HEK293 (cell line): ENCODE measurements at regions not wholly inside any gene's neighbourhood (a gene's known extent, or its start where the extent isn't known, plus 50 kb on each side); places are given as distances from the start of the nearest gene placed in this dataset.

Experiments used
- CTCF ChIA-PET: fragments of 350-600 bp; formaldehyde crosslinking; extraction: SDS; loops from one replicate; lab custom pipeline; 2021; ENCODE audit warnings: antibody characterized with exemption; lab: Yijun Ruan, JAX
- POLR2A ChIA-PET: fragments of 300-600 bp; formaldehyde crosslinking; extraction: SDS; loops from one replicate; lab custom pipeline; 2020; ENCODE audit warnings: antibody characterized with exemption, inconsistent platforms; lab: Yijun Ruan, JAX
- H3K27ac ChIP-seq: fragments of 200-500 bp; sonication (Bioruptor generic); 2 replicates; pipeline ENCODE4 v1.5.1; 2014; ENCODE audit warnings: low read depth, low read length, control low read depth, inconsistent platforms; ENCODE audit errors: extremely low read depth
- H3K36me3 ChIP-seq, 2 experiments: fragments of 200-500 bp in 1 of 2; sonication (Bioruptor generic) in 1 of 2; 1 replicate in 1 of 2; 2 replicates in 1 of 2; pipeline ENCODE4 v1.5.1; 2014 to 2017; ENCODE audit warnings: inconsistent platforms in 2 of 2, low read length in 2 of 2; ENCODE audit not compliant: control insufficient read depth in 2 of 2, insufficient read depth in 1 of 2
- H3K4me1 ChIP-seq: fragments of 200-500 bp; sonication (Bioruptor generic); 2 replicates; pipeline ENCODE4 v1.5.1; 2014; ENCODE audit warnings: mild to moderate bottlenecking, low read length, inconsistent platforms; ENCODE audit not compliant: control insufficient read depth, insufficient read depth
- H3K4me3 ChIP-seq: 2 replicates; pipeline ENCODE4 v1.5.1; 2011; ENCODE audit warnings: low read depth, mild to moderate bottlenecking, control low read depth, low read length, moderate library complexity
- H3K9me3 ChIP-seq: fragments of 200-500 bp; sonication (Bioruptor generic); 2 replicates; pipeline ENCODE4 v1.5.1; 2014; ENCODE audit warnings: low read depth, low read length, inconsistent platforms; ENCODE audit not compliant: control insufficient read depth, insufficient read depth
- MZF1 ChIP-seq: fragments of 450-650 bp; formaldehyde crosslinking; IDR thresholded peaks from 2 replicates; pipeline ENCODE4 v1.5.1; 2017; ENCODE audit warnings: missing biosample characterization, missing genetic modification characterization, borderline replicate concordance
- ZNF169 ChIP-seq: fragments of 450-650 bp; formaldehyde crosslinking; IDR thresholded peaks from 2 replicates; pipeline ENCODE4 v1.5.1; 2016; ENCODE audit warnings: missing biosample characterization, missing genetic modification characterization
- ZNF501 ChIP-seq: fragments of 450-650 bp; formaldehyde crosslinking; IDR thresholded peaks from 2 replicates; pipeline ENCODE4 v1.5.1; 2016; ENCODE audit warnings: missing biosample characterization, missing genetic modification characterization
- ZNF514 ChIP-seq: fragments of 450-650 bp; formaldehyde crosslinking; IDR thresholded peaks from 2 replicates; pipeline ENCODE4 v1.5.1; 2016; ENCODE audit warnings: missing biosample characterization, missing genetic modification characterization
- ZNF530 ChIP-seq: fragments of 450-650 bp; formaldehyde crosslinking; IDR thresholded peaks from 2 replicates; pipeline ENCODE4 v1.5.1; 2016; ENCODE audit warnings: low read depth, missing biosample characterization, missing genetic modification characterization
- ZNF548 ChIP-seq: fragments of 450-650 bp; formaldehyde crosslinking; IDR thresholded peaks from 2 replicates; pipeline ENCODE4 v1.5.1; 2016; ENCODE audit warnings: missing biosample characterization, missing genetic modification characterization
- ZNF549 ChIP-seq: fragments of 450-650 bp; IDR thresholded peaks from 2 replicates; pipeline ENCODE4 v1.5.1; 2018; ENCODE audit warnings: missing biosample characterization, missing genetic modification characterization, mild to moderate bottlenecking, inconsistent platforms, moderate library complexity
- ZNF600 ChIP-seq: fragments of 450-650 bp; formaldehyde crosslinking; IDR thresholded peaks from 2 replicates; pipeline ENCODE4 v1.5.1; 2016; ENCODE audit warnings: missing biosample characterization, missing genetic modification characterization
- ZNF623 ChIP-seq: fragments of 450-650 bp; formaldehyde crosslinking; IDR thresholded peaks from 2 replicates; pipeline ENCODE4 v1.5.1; 2016; ENCODE audit warnings: missing biosample characterization, missing genetic modification characterization
- ZNF664 ChIP-seq: fragments of 450-650 bp; formaldehyde crosslinking; IDR thresholded peaks from 2 replicates; pipeline ENCODE4 v1.5.1; 2016; ENCODE audit warnings: missing biosample characterization, missing genetic modification characterization
- ZNF677 ChIP-seq: fragments of 450-650 bp; IDR thresholded peaks from 2 replicates; pipeline ENCODE4 v1.5.0; 2018; ENCODE audit warnings: missing biosample characterization, mild to moderate bottlenecking, missing genetic modification characterization, moderate library complexity
- TF ChIP-seq, protein P1 (sequence below): fragments of 450-650 bp; formaldehyde crosslinking; IDR thresholded peaks from 2 replicates; pipeline ENCODE4 v1.5.1; 2016; ENCODE audit warnings: missing biosample characterization, missing genetic modification characterization
- TF ChIP-seq, protein P2 (sequence below): fragments of 450-650 bp; formaldehyde crosslinking; IDR thresholded peaks from 2 replicates; pipeline ENCODE4 v1.5.1; 2017; ENCODE audit warnings: missing biosample characterization, missing genetic modification characterization
- TF ChIP-seq, protein P3 (sequence below): fragments of 450-650 bp; formaldehyde crosslinking; IDR thresholded peaks from 2 replicates; pipeline ENCODE4 v1.5.1; 2016; ENCODE audit warnings: missing biosample characterization, missing genetic modification characterization
- TF ChIP-seq, protein P4 (sequence below): fragments of 450-650 bp; formaldehyde crosslinking; IDR thresholded peaks from 2 replicates; pipeline ENCODE4 v1.5.1; 2016; ENCODE audit warnings: missing biosample characterization, missing genetic modification characterization
- TF ChIP-seq, protein P5 (sequence below): fragments of 450-650 bp; formaldehyde crosslinking; IDR thresholded peaks from 2 replicates; pipeline ENCODE4; 2016; ENCODE audit warnings: missing biosample characterization, missing genetic modification characterization

DNA sequence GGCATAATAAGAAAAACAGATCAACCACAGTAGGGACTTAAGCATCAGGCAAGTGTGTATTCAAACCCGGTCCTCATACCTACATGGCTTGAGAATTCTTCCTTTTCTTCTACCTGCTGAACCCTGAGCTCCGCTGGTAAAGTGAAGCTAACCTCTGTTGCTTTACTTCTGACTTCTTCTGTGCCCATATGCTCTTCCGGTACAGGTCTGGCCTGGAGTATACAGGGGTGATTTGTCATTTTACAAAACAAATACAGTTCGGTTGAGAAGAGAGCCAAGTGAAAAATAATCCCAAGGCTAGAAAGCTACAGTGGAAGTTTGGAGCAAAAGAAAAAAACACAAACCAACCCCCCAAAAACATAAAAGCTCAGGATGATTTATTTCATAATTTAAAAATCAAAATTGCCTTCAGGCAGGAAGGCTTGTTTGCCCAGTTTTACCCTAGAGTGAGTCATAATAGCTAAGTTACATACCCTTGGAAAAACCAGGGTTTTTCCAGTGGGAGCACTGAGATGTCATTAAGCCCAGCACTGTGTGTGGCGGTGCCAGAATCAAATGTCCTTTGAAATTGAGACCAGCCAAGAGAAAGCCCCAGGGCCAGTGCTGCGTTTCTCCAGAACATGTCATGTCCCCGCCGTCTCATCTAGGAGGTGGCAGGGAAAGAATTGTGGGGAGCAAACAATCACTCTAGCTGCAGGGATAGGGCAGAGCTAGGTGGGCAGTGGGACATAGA is 305.5 kb upstream of the ISX start:
- TF ChIP-seq MZF1 (tag by site-specific recombination) (no peak), ZNF514 (tag by site-specific recombination) (no peak), ZNF549 (tag by site-specific recombination) (no peak), ZNF677 (tag by site-specific recombination) (no peak), ZNF664 (no peak), ZNF501 (no peak), ZNF548 (tag by site-specific recombination) (no peak), ZNF530 (tag by site-specific recombination) (no peak), ZNF169 (no peak), ZNF623 (tag by site-specific recombination) (no peak), ZNF600 (tag by site-specific recombination) (no peak)
- TF ChIP-seq, protein P1, sequence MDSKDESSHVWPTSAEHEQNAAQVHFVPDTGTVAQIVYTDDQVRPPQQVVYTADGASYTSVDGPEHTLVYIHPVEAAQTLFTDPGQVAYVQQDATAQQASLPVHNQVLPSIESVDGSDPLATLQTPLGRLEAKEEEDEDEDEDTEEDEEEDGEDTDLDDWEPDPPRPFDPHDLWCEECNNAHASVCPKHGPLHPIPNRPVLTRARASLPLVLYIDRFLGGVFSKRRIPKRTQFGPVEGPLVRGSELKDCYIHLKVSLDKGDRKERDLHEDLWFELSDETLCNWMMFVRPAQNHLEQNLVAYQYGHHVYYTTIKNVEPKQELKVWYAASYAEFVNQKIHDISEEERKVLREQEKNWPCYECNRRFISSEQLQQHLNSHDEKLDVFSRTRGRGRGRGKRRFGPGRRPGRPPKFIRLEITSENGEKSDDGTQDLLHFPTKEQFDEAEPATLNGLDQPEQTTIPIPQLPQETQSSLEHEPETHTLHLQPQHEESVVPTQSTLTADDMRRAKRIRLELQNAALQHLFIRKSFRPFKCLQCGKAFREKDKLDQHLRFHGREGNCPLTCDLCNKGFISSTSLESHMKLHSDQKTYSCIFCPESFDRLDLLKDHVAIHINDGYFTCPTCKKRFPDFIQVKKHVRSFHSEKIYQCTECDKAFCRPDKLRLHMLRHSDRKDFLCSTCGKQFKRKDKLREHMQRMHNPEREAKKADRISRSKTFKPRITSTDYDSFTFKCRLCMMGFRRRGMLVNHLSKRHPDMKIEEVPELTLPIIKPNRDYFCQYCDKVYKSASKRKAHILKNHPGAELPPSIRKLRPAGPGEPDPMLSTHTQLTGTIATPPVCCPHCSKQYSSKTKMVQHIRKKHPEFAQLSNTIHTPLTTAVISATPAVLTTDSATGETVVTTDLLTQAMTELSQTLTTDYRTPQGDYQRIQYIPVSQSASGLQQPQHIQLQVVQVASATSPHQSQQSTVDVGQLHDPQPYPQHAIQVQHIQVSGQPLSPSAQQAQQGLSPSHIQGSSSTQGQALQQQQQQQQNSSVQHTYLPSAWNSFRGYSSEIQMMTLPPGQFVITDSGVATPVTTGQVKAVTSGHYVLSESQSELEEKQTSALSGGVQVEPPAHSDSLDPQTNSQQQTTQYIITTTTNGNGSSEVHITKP (tag by site-specific recombination) = no peak
- TF ChIP-seq, protein P2, sequence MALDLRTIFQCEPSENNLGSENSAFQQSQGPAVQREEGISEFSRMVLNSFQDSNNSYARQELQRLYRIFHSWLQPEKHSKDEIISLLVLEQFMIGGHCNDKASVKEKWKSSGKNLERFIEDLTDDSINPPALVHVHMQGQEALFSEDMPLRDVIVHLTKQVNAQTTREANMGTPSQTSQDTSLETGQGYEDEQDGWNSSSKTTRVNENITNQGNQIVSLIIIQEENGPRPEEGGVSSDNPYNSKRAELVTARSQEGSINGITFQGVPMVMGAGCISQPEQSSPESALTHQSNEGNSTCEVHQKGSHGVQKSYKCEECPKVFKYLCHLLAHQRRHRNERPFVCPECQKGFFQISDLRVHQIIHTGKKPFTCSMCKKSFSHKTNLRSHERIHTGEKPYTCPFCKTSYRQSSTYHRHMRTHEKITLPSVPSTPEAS (tag by site-specific recombination) = no peak
- TF ChIP-seq, protein P3, sequence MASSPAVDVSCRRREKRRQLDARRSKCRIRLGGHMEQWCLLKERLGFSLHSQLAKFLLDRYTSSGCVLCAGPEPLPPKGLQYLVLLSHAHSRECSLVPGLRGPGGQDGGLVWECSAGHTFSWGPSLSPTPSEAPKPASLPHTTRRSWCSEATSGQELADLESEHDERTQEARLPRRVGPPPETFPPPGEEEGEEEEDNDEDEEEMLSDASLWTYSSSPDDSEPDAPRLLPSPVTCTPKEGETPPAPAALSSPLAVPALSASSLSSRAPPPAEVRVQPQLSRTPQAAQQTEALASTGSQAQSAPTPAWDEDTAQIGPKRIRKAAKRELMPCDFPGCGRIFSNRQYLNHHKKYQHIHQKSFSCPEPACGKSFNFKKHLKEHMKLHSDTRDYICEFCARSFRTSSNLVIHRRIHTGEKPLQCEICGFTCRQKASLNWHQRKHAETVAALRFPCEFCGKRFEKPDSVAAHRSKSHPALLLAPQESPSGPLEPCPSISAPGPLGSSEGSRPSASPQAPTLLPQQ (tag by site-specific recombination) = no peak
- TF ChIP-seq, protein P4, sequence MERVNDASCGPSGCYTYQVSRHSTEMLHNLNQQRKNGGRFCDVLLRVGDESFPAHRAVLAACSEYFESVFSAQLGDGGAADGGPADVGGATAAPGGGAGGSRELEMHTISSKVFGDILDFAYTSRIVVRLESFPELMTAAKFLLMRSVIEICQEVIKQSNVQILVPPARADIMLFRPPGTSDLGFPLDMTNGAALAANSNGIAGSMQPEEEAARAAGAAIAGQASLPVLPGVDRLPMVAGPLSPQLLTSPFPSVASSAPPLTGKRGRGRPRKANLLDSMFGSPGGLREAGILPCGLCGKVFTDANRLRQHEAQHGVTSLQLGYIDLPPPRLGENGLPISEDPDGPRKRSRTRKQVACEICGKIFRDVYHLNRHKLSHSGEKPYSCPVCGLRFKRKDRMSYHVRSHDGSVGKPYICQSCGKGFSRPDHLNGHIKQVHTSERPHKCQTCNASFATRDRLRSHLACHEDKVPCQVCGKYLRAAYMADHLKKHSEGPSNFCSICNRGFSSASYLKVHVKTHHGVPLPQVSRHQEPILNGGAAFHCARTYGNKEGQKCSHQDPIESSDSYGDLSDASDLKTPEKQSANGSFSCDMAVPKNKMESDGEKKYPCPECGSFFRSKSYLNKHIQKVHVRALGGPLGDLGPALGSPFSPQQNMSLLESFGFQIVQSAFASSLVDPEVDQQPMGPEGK (tag by site-specific recombination) = no peak
- TF ChIP-seq, protein P5, sequence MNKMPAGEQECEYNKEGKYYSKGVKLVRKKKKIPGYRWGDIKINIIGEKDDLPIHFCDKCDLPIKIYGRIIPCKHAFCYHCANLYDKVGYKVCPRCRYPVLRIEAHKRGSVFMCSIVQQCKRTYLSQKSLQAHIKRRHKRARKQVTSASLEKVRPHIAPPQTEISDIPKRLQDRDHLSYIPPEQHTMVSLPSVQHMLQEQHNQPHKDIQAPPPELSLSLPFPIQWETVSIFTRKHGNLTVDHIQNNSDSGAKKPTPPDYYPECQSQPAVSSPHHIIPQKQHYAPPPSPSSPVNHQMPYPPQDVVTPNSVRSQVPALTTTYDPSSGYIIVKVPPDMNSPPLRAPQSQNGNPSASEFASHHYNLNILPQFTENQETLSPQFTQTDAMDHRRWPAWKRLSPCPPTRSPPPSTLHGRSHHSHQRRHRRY (tag by site-specific recombination) = no peak
- Histone ChIP-seq H3K9me3 (no peaks in the 10 kb centered on the region), H3K4me1 (no peaks in the 10 kb centered on the region), H3K27ac (no peak overlapping the region), H3K36me3 (no peaks in the 10 kb centered on the region), H3K4me3 (no peak overlapping the region)
- ChIA-PET POLR2A (no interaction called here), CTCF (no interaction called here)
